Ureter (tissue), 1 donor: ENCODE measurements at regions not wholly inside any gene's neighbourhood (a gene's known extent, or its start where the extent isn't known, plus 50 kb on each side); places are given as distances from the start of the nearest gene placed in this dataset.
"Not testable (repeated sequence)": the region's sequence is repeated elsewhere in the genome, so short reads cannot be mapped to it uniquely, and the experiment has no call there.

Source experiments
- DNase-seq: peaks from one replicate; pipeline ENCODE4 v3.0.0-alpha.2; 2020; ENCODE audit warnings: low spot score
- donor health status: DM: yes; HTN: yes; CAD: no.

GRCh38 chr11:23859087-23859486 lies 637.8 kb upstream of the LUZP2 start:
- no peak for DNase-seq

DNA sequence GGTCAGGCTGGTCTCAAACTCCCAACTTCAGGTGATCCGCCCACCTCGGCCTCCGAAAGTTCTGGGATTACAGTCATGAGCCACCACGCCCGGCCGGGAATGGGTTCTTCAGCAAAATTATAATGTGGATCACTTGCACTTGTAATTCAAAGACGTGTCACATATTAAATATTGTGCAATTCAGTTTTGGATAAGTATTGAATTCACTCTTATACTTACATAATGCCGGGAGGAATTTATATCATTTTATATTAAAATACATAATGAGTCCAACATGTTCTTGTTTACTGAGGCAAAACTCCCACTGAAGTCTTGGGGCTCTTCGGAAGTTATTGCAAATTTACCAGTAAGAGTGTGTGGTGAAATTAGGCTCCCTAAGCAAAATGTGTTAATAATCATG lies 635.2 kb upstream of the LUZP2 start:
- DNase-seq, result no peak

DNA sequence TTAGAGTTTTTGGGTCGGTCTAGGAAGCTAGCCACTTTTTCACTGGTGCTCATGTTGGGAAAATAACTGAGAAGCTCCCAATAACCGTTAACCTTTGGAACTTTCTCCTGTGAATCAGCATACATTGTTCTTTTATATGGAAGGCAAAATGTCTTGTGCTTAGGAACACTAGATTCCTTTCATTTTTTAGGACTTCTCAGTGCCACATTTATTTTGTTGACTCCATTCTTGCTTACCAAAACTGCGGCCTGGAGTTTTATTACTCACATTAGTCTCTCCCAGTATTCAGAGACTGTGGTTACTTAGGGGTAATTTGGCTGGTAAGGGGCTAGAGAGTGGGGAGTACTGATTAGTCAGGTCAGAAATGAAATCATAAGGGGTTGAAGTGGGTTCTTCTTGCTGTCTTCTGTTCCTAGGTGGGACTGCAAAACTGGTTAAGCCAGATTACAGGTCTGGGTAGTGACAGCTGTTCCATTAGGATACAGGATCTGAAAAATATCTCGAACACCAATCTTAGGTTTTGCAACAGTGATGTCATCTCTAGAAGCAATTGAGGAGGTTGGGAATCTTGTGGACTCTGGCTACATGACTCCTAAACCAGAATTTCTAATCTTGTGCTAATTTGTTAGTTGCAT lies 631.4 kb upstream of the LUZP2 start:
- DNase-seq, result no peak

GRCh38 chr11:23866641-23867040 lies 630.2 kb upstream of the LUZP2 start:
- DNase-seq, result no peak

DNA sequence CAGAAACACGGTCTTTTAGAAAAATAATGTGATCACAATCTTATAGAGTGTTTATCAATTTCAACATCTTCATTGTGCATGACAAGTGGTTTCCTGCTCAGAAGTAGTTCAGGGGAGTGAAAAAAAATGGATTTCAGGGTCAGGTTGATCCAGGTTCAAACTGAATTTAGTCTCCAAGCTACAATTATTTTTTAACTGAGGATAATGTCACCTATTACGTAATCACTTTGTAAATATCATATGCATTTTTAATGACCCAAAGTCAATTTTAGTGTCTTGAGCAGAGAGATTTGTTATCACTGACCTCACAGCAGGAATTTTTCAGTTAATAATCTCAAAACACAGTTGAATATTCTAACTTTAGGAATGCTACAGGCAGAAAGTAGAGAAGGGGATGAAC lies 627.2 kb upstream of the LUZP2 start:
- DNase-seq, result no peak

DNA sequence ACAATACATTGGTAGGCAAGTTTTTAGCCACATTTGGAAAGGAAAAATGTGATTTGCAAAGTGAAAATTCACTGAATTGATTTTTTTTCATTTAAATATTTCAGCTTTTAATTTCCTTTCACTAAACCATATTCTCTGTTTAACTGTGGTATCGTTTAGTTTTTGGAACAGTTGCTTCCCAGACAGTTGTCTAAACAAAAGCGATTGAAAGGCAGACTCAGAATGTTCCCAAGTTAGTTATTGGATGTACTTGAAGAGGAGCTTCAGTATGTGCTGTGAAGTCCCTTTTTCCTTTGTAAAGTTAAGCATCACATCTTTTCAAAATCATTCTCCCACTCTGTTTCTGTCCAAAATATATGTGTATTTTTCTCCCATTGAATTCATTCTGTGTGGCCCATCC lies 623.4 kb upstream of the LUZP2 start:
- DNase-seq, result no peak

GRCh38 chr11:23875176-23875850 lies 621.5 kb upstream of the LUZP2 start:
- no peak for DNase-seq

GRCh38 chr11:23883426-23884048 lies 613.3 kb upstream of the LUZP2 start:
- DNase-seq, result not testable (repeated sequence)

DNA sequence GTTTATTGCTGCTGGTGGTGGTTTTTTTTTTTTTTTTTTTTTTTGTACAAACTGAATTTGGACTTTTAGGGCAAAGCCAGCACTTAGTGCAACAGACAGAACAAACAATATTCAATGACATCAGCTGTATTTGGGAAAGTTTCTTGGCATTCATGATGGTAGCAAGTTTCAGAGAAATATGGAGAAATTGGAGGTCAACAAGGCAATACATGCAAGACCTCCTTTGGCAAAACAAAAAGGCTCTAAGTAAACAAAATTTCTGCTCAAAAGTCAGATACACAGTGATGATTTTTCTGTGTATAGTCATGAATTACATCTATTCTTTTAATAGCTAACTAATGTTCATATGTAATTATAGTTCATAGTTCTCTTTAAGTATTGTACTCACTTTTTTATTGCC lies 612.5 kb upstream of the LUZP2 start:
- DNase-seq, result no peak

GRCh38 chr11:23885801-23886200 lies 611.1 kb upstream of the LUZP2 start:
- no peak for DNase-seq

DNA sequence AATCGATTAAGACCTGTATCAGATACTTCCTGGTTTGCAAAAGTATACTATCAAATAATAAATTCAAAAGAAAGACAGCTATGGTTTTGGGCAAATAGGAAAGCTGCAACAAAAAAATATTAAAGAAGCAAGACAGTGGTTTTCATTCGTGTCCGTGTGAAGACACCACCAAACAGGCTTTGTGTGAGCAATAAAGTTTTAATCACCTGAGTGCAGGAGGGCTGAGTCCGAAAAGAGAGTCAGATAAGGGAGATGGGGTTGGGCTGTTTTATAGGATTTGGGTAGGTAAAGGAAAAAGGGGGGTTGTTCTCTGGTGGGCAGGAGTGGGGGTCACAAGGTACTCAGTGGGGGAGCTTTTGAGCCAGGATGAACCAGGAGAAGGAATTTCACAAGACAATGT lies 609.7 kb upstream of the LUZP2 start:
- DNase-seq, result not testable (repeated sequence)

- no peak for DNase-seq
Observed at GRCh38 chr11:23893126-23893525, 603.7 kb upstream of the LUZP2 start.

DNA sequence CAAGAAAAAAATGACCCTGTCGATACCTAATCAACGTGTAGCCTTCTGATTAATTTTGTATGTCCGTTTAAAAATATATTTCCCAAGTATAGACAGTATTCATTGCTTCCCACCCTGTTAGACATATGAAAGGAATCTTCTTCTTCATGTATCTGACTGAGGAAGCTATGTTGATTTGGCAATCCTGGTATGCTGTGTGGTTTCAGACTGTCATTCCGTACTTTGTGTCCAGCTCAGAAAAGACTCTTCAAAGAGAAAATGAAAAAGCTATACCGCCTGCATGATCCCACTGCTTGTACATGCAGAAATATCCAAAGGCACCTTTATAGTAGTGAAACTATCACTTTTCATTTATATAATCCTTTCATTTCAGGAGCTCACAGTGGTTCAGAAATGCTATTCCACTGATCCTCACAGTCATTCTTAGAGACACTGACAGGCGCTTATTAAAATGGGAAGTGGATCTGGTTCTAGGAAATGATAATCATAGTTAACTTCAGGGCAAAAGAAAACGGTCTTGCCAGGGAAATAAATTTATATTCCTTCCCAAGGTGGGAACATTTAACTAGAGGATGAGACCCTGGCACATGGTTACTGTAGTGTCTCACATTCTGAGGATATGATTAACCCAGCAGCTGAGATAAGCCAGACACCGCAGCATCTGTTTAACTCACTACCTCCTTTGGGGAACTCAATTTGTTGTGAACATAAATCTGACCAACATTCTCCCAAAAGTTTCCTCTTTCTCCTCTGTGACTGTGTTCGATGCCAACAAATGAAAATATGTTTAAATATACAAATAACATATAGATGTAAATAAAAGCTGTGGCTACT lies 599.2 kb upstream of the LUZP2 start:
- no peak for DNase-seq

- DNase-seq, result no peak
Observed at GRCh38 chr11:23903044-23903704, 593.7 kb upstream of the LUZP2 start.

DNA sequence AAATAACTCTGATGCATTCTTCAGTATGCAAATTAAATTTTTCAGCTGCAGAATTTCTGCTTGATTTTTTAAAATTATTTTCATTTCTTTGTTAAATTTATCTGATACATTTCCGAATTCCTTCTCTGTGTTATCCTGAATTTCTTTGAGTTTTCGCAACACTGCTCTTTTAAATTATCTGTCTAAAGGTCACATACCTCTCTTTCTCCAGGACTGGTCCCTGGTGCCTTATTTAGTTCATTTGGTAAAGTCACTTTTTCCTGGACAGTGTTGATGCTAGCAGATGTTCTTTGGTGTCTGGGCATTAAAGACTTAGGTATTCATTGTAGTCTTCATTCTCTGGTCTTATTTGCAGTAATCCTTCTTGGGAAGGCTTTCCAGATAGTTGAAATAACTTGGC lies 577.4 kb upstream of the LUZP2 start:
- DNase-seq, result no peak

GRCh38 chr11:23923357-23923756 lies 573.5 kb upstream of the LUZP2 start:
- DNase-seq, result no peak

GRCh38 chr11:23924226-23924625 lies 572.6 kb upstream of the LUZP2 start:
- no peak for DNase-seq

GRCh38 chr11:23931443-23931842 lies 565.4 kb upstream of the LUZP2 start:
- DNase-seq, result no peak

GRCh38 chr11:23932485-23932898 lies 564.4 kb upstream of the LUZP2 start:
- no peak for DNase-seq

DNA sequence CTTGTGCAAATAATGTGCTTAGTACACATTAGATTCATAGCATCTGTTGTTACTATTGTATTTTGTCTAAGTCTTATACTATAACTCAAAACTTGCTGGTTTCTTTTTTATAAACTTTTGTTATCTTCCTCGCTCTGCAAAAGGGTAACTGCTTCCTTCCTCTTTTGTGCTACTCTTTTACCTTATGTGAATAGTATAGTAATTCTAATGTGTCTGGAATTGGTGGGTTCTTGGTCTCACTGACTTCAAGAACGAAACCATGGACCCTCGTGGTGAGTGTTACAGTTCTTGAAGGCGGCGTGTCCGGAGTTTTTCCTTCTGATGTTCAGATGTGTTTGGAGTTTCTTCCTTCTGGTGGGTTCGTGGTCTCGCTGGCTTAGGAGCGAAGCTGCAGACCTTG lies 563.1 kb upstream of the LUZP2 start:
- DNase-seq, result no peak

- not testable (repeated sequence) for DNase-seq
Observed at GRCh38 chr11:23934671-23935270, 562.1 kb upstream of the LUZP2 start.
